Activated B cell treated with CpG ODN at 0.5 μM for 24 hours (primary cell): ENCODE measurements at regions not wholly inside any gene's neighbourhood (a gene's known extent, or its start where the extent isn't known, plus 50 kb on each side); places are given as distances from the start of the nearest gene placed in this dataset.

ENCODE experiments used
- ATAC-seq: fragments of 200-7000 bp; cut with Tn5 transposase; one replicate; pipeline ENCODE4 v1.10.0; 2021; ENCODE audit warnings: low read depth, mild to moderate bottlenecking, moderate library complexity
- CTCF ChIA-PET: fragments of 350-600 bp; sonication (Branson Sonifier 250); formaldehyde crosslinking; loops from one replicate; lab custom pipeline; 2021; ENCODE audit warnings: antibody characterized with exemption; lab: Charles Lee
- POLR2A ChIA-PET: fragments of 350-600 bp; sonication (Branson Sonifier 250); formaldehyde crosslinking; loops from one replicate; lab custom pipeline; 2021; ENCODE audit warnings: antibody characterized with exemption; lab: Charles Lee
- DNase-seq: peaks from one replicate; pipeline ENCODE4 v3.0.0; 2022
- H3K27ac Mint-ChIP-seq: one replicate; pipeline ENCODE4 v1.8.0; 2020; ENCODE audit warnings: mixed read lengths
- H3K27me3 Mint-ChIP-seq: one replicate; pipeline ENCODE4 v1.8.0; 2021; ENCODE audit warnings: mixed read lengths
- H3K36me3 Mint-ChIP-seq: one replicate; pipeline ENCODE4 v1.8.0; 2021; ENCODE audit warnings: low read depth, mixed read lengths
- H3K4me1 Mint-ChIP-seq: one replicate; pipeline ENCODE4 v1.8.0; 2021; ENCODE audit warnings: mixed read lengths
- H3K4me3 Mint-ChIP-seq: one replicate; pipeline ENCODE4 v1.8.0; 2020; ENCODE audit warnings: mild to moderate bottlenecking, mixed read lengths
- H3K9me3 Mint-ChIP-seq: one replicate; pipeline ENCODE4 v1.8.0; 2020; ENCODE audit warnings: mixed read lengths
- intact Hi-C: fragments of 100-400 bp; cut with micrococcal nuclease; formaldehyde crosslinking; loops from one replicate; pipeline ENCODE4 v1.15.1; 2024
- TF ChIP-seq, protein P1 (sequence below): fragments of 200-600 bp; IDR thresholded peaks from one replicate; pipeline ENCODE4 v1.8.0; 2022; ENCODE audit warnings: antibody characterized with exemption, mild to moderate bottlenecking

DNA sequence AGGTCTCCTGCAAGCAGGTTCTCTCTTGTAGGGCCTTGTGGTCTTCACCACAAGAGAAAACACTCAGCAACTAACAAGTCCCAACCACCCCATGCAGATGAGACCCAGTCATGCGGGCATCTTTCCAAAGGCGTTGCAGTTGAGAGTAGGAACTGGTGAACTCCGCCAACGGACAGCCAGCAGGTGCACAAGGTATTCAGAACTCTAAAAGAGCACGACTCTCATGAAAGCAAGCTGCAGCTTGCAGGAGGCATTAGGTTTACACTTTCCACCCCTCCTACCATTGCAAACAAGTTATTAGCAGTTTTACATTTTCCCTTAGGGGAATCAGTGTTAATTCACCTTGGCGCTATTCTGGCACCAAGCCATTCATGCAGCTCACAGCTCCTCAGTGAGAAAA lies 173.4 kb upstream of the KIT start:
- Mint-ChIP-seq H3K9me3 (peaks cover 7% of the 10 kb centered on the region), H3K4me1 (no peaks in the 10 kb centered on the region), H3K27ac (no peak overlapping the region), H3K4me3 (no peak overlapping the region), H3K36me3 (no peaks in the 10 kb centered on the region), H3K27me3 (no peaks in the 10 kb centered on the region)
- DNase-seq (no peak), ATAC-seq (no peak)
- POLR2A ChIA-PET = no interaction called here
- CTCF ChIA-PET = no interaction called here
- TF ChIP-seq, protein P1, sequence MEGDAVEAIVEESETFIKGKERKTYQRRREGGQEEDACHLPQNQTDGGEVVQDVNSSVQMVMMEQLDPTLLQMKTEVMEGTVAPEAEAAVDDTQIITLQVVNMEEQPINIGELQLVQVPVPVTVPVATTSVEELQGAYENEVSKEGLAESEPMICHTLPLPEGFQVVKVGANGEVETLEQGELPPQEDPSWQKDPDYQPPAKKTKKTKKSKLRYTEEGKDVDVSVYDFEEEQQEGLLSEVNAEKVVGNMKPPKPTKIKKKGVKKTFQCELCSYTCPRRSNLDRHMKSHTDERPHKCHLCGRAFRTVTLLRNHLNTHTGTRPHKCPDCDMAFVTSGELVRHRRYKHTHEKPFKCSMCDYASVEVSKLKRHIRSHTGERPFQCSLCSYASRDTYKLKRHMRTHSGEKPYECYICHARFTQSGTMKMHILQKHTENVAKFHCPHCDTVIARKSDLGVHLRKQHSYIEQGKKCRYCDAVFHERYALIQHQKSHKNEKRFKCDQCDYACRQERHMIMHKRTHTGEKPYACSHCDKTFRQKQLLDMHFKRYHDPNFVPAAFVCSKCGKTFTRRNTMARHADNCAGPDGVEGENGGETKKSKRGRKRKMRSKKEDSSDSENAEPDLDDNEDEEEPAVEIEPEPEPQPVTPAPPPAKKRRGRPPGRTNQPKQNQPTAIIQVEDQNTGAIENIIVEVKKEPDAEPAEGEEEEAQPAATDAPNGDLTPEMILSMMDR = no peak
- intact Hi-C loops = no loop called here

DNA sequence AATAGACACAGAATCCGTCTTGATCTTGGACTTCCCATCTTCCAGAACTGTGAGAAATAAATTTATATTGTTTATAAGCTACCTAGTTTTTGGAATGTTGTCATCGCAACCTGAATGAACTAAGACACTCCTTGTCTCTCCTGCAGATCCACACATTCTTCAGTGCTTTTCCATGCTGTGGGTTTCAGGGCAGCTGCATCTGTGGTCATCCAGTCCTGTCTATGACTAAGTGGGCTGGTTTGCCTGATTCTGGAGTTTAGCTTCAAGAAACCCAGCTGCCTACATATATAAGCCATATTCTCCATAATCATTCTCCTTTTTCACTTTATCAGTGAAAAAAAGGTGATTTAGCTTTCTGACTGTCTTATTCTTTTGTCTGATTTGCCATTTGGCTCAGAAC lies 170.3 kb upstream of the KIT start:
- no peak overlapping the region for H3K27ac Mint-ChIP-seq
- intact Hi-C loops = no loop called here
- CTCF ChIA-PET = no interaction called here
- POLR2A ChIA-PET = no interaction called here
- no peaks in the 10 kb centered on the region for H3K27me3 Mint-ChIP-seq
- H3K9me3 Mint-ChIP-seq = no peaks in the 10 kb centered on the region
- H3K4me3 Mint-ChIP-seq = no peak overlapping the region
- no peaks in the 10 kb centered on the region for H3K4me1 Mint-ChIP-seq
- ATAC-seq = no peak
- DNase-seq = no peak
- TF ChIP-seq, protein P1 = no peak
- no peaks in the 10 kb centered on the region for H3K36me3 Mint-ChIP-seq

DNA sequence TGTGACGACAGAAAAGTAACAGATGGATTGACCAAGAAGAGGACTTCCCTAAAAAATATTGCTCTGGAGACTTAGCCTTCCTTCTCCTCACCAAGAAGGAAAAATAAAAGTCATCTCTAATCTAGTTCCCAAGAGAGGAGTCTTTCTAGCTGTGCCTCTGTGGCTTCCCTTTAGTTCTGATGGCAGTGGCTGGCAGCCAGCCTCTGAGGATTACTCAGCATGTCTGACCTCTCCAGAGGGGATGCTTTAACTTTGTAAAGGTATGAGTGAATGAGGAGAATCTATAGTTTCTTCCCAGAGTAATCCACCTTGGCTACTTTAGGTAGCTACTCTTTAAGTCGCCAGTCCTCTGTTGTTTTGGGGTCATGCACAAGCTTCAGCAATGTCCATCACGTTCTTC lies 163.9 kb upstream of the KIT start:
- no peaks in the 10 kb centered on the region for H3K27me3 Mint-ChIP-seq
- intact Hi-C loops = no loop called here
- no peaks in the 10 kb centered on the region for H3K36me3 Mint-ChIP-seq
- no peak overlapping the region for H3K27ac Mint-ChIP-seq
- DNase-seq = no peak
- TF ChIP-seq, protein P1 = no peak
- no peaks in the 10 kb centered on the region for H3K4me1 Mint-ChIP-seq
- ChIA-PET POLR2A (no interaction called here), CTCF (no interaction called here)
- no peak overlapping the region for H3K4me3 Mint-ChIP-seq
- H3K9me3 Mint-ChIP-seq = no peaks in the 10 kb centered on the region
- ATAC-seq = no peak

DNA sequence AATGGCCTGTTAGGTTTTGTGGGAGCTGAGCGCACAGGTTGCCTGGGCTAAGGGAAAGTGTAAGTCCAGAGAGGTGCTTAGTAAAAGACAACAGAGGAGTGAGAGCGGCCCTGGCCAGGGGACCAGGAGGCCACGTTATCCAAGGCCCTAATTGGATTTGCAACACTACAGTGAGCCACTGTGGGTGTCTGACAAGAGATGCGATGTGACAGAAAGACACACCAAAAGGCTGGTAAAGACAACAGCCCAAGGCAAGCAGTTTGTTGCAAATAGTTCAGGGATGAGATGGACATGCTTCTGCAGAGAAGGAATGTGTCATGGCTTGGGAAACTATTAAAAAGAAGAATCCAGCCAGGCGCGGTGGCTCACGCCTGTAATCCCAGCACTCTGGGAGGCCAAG lies 162.7 kb upstream of the KIT start:
- ChIA-PET POLR2A (no interaction called here), CTCF (no interaction called here)
- TF ChIP-seq, protein P1 = no peak
- intact Hi-C loops = no loop called here
- Mint-ChIP-seq H3K27me3 (no peaks in the 10 kb centered on the region), H3K4me1 (no peaks in the 10 kb centered on the region), H3K27ac (no peak overlapping the region), H3K9me3 (no peaks in the 10 kb centered on the region), H3K36me3 (no peaks in the 10 kb centered on the region), H3K4me3 (no peak overlapping the region)
- no peak for ATAC-seq
- no peak for DNase-seq

DNA sequence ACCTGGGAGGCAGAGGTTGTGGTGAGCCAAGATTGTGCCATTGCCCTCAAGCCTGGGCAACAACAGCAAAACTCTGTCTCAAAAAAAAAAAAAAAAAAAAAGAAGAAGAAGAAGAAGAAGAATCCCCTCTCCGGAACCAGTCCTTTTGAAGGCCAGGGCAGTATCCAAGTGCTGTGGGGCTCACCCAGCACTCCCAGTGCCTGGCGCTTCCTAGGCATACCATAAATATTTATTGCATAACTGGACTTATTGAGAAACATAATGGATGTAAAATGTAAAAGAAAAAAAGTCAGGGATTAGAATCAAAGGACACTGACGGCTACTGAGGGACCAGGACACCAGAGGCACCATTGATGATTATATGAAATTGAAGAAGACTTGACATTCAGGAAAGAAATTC lies 162.1 kb upstream of the KIT start:
- Mint-ChIP-seq H3K4me1 (no peaks in the 10 kb centered on the region), H3K27ac (no peak overlapping the region), H3K27me3 (no peaks in the 10 kb centered on the region), H3K4me3 (no peak overlapping the region), H3K36me3 (no peaks in the 10 kb centered on the region), H3K9me3 (no peaks in the 10 kb centered on the region)
- no peak for DNase-seq
- intact Hi-C loops = no loop called here
- CTCF ChIA-PET = no interaction called here
- ATAC-seq = no peak
- TF ChIP-seq, protein P1 = no peak
- POLR2A ChIA-PET = no interaction called here
